ENCODE measurements at regions not wholly inside any gene's neighbourhood (a gene's known extent, or its start where the extent isn't known, plus 50 kb on each side); places are given as distances from the start of the nearest gene placed in this dataset.

DNA sequence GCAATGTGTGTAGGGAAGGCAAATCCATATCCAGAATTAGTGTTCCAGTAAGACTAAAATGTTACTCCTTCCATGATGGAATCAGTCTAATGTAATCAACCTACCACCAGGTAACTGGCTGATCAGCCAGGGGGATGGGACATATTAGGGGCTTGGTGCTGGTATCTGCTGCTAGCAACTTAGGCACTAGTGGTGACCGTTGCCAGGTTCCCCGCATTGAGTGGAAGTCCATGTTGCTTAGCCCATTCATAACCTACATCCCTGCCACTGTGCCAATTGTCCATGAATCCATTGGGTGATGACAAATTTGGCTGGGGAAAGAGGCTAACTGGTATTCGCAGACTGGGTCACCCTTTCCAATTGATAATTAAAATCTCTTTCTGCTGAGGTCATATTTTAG, 212.2 kb upstream of the ROBO1 start:
- TF ChIP-seq, protein P1, sequence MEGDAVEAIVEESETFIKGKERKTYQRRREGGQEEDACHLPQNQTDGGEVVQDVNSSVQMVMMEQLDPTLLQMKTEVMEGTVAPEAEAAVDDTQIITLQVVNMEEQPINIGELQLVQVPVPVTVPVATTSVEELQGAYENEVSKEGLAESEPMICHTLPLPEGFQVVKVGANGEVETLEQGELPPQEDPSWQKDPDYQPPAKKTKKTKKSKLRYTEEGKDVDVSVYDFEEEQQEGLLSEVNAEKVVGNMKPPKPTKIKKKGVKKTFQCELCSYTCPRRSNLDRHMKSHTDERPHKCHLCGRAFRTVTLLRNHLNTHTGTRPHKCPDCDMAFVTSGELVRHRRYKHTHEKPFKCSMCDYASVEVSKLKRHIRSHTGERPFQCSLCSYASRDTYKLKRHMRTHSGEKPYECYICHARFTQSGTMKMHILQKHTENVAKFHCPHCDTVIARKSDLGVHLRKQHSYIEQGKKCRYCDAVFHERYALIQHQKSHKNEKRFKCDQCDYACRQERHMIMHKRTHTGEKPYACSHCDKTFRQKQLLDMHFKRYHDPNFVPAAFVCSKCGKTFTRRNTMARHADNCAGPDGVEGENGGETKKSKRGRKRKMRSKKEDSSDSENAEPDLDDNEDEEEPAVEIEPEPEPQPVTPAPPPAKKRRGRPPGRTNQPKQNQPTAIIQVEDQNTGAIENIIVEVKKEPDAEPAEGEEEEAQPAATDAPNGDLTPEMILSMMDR (IDR thresholded peaks at IDR 0.05; ENCODE audit: insufficient read depth, low read length, severe bottlenecking), result no peak
- Histone ChIP-seq H3K36me3 (ENCODE audit: control insufficient read depth, insufficient read depth, low read length) (no peaks in the 10 kb centered on the region), H3K4me3 (ENCODE audit: low read depth, low read length) (no peak overlapping the region), H3K27me3 (ENCODE audit: control insufficient read depth, insufficient read depth, low read length) (no peaks in the 10 kb centered on the region)
- no peak for DNase-seq (ENCODE audit: low read depth)
- FAIRE-seq, result no peak

DNA sequence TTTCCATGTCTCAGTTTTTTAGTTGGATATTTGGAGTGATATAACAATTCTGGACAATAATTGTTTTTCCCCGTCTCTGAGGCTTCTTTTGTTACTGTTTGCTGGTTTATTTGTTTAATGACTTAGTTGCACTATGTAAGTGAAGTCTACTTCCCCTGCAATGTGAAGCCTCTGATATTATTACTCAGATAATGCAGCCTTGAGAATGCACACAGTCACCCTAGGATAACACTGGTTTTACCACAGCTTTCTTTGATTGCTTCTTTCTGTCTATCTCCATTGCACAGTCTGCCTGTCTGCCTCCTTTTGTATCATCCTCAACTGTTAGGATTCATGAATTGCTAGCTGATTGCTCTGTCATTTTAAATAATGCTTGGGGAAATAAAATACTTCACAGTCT, 208.7 kb upstream of the ROBO1 start:
- TF ChIP-seq, protein P1 (IDR thresholded peaks at IDR 0.05; ENCODE audit: insufficient read depth, low read length, severe bottlenecking), result no peak
- no peak for FAIRE-seq
- no peak overlapping the region for H3K4me3 ChIP-seq (ENCODE audit: low read depth, low read length)
- DNase-seq (ENCODE audit: low read depth), result peak; percentile 38
- no peaks in the 10 kb centered on the region for H3K36me3 ChIP-seq (ENCODE audit: control insufficient read depth, insufficient read depth, low read length)
- no peaks in the 10 kb centered on the region for H3K27me3 ChIP-seq (ENCODE audit: control insufficient read depth, insufficient read depth, low read length)

DNA sequence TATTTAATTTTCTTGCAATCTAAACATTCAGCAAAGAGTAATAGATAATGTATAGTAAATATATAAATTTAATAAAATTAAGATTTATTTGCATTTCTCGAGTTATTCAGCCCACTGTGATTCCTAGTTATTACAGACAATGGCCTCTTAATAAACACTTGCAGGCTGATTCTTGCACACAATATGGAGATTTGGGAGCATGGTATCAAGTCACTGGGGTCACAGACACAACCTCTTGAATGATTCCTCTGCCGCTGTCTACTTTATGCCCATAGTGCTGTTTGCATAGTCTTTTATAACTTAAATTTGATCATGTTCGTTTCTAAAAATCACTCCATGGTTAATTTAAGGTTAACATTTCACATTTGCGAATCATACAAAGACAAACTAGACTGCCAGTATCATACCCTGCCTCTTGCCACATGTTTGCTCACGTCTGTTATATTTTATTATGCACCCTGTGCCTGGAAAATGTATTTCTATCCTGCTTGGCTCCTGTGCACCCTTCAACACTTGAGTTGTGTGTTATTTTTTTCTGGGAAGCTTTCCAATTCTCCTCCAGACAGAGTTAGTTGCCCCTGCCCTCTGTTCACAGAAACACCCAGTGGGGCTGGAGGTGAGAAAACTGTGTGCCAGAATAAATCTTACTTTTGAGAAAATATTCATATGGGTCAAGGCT, 206.3 kb upstream of the ROBO1 start:
- Histone ChIP-seq H3K27me3 (ENCODE audit: control insufficient read depth, insufficient read depth, low read length) (no peaks in the 10 kb centered on the region), H3K36me3 (ENCODE audit: control insufficient read depth, insufficient read depth, low read length) (no peaks in the 10 kb centered on the region), H3K4me3 (ENCODE audit: low read depth, low read length) (no peak overlapping the region)
- TF ChIP-seq, protein P1 (IDR thresholded peaks at IDR 0.05; ENCODE audit: insufficient read depth, low read length, severe bottlenecking), result no peak
- DNase-seq (ENCODE audit: low read depth) (peak; percentile 42), FAIRE-seq (no peak)

DNA sequence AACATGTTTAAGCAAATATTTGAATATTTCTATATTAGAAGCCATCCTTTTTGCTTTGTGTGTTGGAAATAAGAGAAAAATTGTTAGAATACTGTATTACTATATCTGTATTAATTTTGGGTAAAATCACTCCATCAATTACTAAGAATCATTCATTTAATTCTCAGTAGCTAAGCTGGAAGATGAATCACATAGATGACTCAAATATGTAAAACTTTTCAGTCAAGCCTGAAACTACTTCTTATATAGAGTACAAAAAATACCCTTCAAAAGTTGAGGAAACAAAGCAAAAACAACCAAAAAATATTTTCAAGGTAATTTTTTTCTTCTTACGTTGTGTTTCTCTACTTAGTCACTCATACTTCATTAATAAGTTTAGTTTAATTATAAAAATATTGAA, 205.7 kb upstream of the ROBO1 start:
- no peak overlapping the region for H3K4me3 ChIP-seq (ENCODE audit: low read depth, low read length)
- TF ChIP-seq, protein P1 (IDR thresholded peaks at IDR 0.05; ENCODE audit: insufficient read depth, low read length, severe bottlenecking), result no peak
- FAIRE-seq, result no peak
- H3K27me3 ChIP-seq (ENCODE audit: control insufficient read depth, insufficient read depth, low read length), result no peaks in the 10 kb centered on the region
- H3K36me3 ChIP-seq (ENCODE audit: control insufficient read depth, insufficient read depth, low read length), result no peaks in the 10 kb centered on the region
- peak; percentile 69 for DNase-seq (ENCODE audit: low read depth)

DNA sequence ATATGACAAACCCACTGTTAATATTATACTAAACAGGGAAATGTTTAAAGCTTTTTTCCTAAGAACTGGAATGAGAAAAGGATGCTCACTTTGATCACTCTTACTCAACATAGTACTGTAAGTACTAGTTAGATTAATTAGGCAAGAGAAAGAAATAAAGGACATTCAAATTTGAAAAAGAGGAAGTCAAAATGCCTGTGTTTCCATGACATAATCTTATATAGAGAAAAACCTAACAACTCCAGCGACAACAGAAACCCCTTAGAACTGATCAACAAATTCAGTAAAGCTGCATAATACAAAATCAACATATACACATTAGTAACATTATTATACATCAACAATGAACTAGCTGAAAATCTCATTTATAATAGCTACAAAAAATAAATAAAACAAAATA, 200.6 kb upstream of the ROBO1 start:
- DNase-seq (ENCODE audit: low read depth) (no peak), FAIRE-seq (no peak)
- no peak overlapping the region for H3K4me3 ChIP-seq (ENCODE audit: low read depth, low read length)
- H3K36me3 ChIP-seq (ENCODE audit: control insufficient read depth, insufficient read depth, low read length), result no peaks in the 10 kb centered on the region
- H3K27me3 ChIP-seq (ENCODE audit: control insufficient read depth, insufficient read depth, low read length), result no peaks in the 10 kb centered on the region
- TF ChIP-seq, protein P1 (IDR thresholded peaks at IDR 0.05; ENCODE audit: insufficient read depth, low read length, severe bottlenecking), result no peak

DNA sequence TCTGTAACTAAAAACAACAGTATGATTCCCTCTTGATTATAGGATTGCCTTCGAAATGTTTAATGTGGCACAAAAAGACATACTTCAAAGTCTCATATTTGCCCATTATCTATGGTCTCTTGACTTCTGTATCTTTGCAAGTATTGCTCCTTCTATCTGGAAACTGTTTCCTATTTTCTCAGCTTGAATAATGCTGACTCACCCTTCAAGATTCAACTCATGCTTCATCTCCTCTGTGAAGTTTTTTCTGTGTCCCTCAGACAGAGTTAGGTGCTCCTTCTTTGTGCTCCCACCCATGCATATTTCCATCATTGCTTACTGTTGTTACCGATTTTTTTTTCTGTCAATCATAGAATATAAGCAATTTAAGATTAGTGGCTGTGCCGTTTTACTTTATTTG, 192.8 kb upstream of the ROBO1 start:
- FAIRE-seq (no peak), DNase-seq (ENCODE audit: low read depth) (peak; percentile 29)
- Histone ChIP-seq H3K36me3 (ENCODE audit: control insufficient read depth, insufficient read depth, low read length) (no peaks in the 10 kb centered on the region), H3K4me3 (ENCODE audit: low read depth, low read length) (no peak overlapping the region), H3K27me3 (ENCODE audit: control insufficient read depth, insufficient read depth, low read length) (no peaks in the 10 kb centered on the region)
- TF ChIP-seq, protein P1 (IDR thresholded peaks at IDR 0.05; ENCODE audit: insufficient read depth, low read length, severe bottlenecking), result no peak

Data from bronchial epithelial cell (primary cell).